Right atrium auricular region (tissue), 2 donors: ENCODE measurements at regions not wholly inside any gene's neighbourhood (a gene's known extent, or its start where the extent isn't known, plus 50 kb on each side); places are given as distances from the start of the nearest gene placed in this dataset.
A peak's percentile ranks its signal among the peaks of the same experiment; 100 is the strongest.
"Not testable (repeated sequence)": the region's sequence is repeated elsewhere in the genome, so short reads cannot be mapped to it uniquely, and the experiment has no call there.

Experiments used
- DNase-seq: peaks from one replicate; pipeline ENCODE4 v3.0.0-alpha.2; 2019; ENCODE audit warnings: low spot score
- H3K27ac ChIP-seq, 2 donors: fragments of 200-600 bp; sonication (generic); 1 replicate in 1 of 2; 2 replicates in 1 of 2; pipeline ENCODE4 v1.5.1; 2016 to 2019
- H3K27me3 ChIP-seq, 2 donors: fragments of 200-600 bp; sonication (generic); one replicate each; pipeline versions ENCODE4 v1.5.1 to v1.6.0; 2017 to 2019
- H3K36me3 ChIP-seq: fragments of 200-600 bp; sonication (generic); one replicate; pipeline ENCODE4 v1.5.1; 2016
- H3K4me1 ChIP-seq, 2 donors: fragments of 200-600 bp; sonication (generic); one replicate each; pipeline versions ENCODE4 v1.5.1 to v1.6.0; 2017 to 2019
- H3K4me3 ChIP-seq, 2 donors: fragments of 200-600 bp; sonication (generic); 1 replicate in 1 of 2; 2 replicates in 1 of 2; pipeline ENCODE4 v1.5.1; 2017 to 2019; ENCODE audit warnings: mild to moderate bottlenecking in 1 of 2, moderate library complexity in 1 of 2
- H3K9me3 ChIP-seq, 2 donors: fragments of 200-600 bp; sonication (generic); one replicate each; pipeline ENCODE4 v1.5.1; 2019
- TF ChIP-seq, protein P1 (sequence below), 2 donors: fragments of 200-600 bp; sonication (generic); IDR thresholded peaks; one replicate each; pipeline ENCODE4 v1.5.1; 2019; ENCODE audit warnings: antibody characterized with exemption in 2 of 2

GRCh38 chr10:57599440-57599839, 668.3 kb downstream of the IPMK start:
- Histone ChIP-seq H3K36me3 (no peaks in the 10 kb centered on the region), H3K9me3 (no peaks in the 10 kb centered on the region), H3K4me1 (no peaks in the 10 kb centered on the region), H3K27ac (no peak overlapping the region), H3K4me3 (no peak overlapping the region), H3K27me3 (no peaks in the 10 kb centered on the region)
- no peak for DNase-seq
- TF ChIP-seq, protein P1, sequence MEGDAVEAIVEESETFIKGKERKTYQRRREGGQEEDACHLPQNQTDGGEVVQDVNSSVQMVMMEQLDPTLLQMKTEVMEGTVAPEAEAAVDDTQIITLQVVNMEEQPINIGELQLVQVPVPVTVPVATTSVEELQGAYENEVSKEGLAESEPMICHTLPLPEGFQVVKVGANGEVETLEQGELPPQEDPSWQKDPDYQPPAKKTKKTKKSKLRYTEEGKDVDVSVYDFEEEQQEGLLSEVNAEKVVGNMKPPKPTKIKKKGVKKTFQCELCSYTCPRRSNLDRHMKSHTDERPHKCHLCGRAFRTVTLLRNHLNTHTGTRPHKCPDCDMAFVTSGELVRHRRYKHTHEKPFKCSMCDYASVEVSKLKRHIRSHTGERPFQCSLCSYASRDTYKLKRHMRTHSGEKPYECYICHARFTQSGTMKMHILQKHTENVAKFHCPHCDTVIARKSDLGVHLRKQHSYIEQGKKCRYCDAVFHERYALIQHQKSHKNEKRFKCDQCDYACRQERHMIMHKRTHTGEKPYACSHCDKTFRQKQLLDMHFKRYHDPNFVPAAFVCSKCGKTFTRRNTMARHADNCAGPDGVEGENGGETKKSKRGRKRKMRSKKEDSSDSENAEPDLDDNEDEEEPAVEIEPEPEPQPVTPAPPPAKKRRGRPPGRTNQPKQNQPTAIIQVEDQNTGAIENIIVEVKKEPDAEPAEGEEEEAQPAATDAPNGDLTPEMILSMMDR (IDR thresholded peaks at IDR 0.05) = no peak

DNA sequence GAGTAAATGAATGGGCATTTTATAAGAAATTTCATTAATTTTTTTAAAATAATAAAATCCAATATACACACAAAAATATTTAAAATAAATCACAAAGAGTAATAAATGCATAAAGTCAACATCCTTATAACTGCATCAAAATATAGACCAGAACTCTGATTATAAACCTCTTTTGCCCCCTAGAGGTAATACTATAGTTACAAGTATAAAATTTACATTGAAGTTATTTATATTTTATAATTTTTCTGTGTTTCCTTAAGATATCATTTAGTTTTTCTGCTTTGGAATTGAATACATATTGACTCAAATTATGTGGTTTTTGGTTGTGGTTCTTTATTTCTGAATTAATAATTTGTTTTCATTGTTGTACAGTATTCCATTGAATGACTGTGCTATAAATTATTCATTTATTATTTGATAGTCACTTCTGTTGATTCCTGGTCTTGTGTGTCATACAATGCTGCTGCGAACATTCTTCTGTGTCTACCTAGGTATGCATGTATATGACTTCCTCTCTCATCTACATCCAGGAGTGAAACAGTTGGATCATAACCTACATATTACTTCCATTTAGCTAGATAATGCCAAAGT, 673.6 kb downstream of the IPMK start:
- no peaks in the 10 kb centered on the region for H3K4me1 ChIP-seq
- TF ChIP-seq, protein P1 (IDR thresholded peaks at IDR 0.05) = peak in 1 of 2 donors; percentile 18
- H3K9me3 ChIP-seq = no peaks in the 10 kb centered on the region
- no peaks in the 10 kb centered on the region for H3K27me3 ChIP-seq
- no peak overlapping the region for H3K27ac ChIP-seq
- H3K4me3 ChIP-seq = no peak overlapping the region
- H3K36me3 ChIP-seq = no peaks in the 10 kb centered on the region
- DNase-seq = no peak

GRCh38 chr10:57579926-57580325, 687.8 kb downstream of the IPMK start:
- Histone ChIP-seq H3K27me3 (no peaks in the 10 kb centered on the region), H3K4me3 (no peak overlapping the region), H3K27ac (no peak overlapping the region), H3K36me3 (no peaks in the 10 kb centered on the region), H3K4me1 (no peaks in the 10 kb centered on the region), H3K9me3 (no peaks in the 10 kb centered on the region)
- no peak for DNase-seq
- TF ChIP-seq, protein P1 (IDR thresholded peaks at IDR 0.05) = peak in 1 of 2 donors; percentile 43

DNA sequence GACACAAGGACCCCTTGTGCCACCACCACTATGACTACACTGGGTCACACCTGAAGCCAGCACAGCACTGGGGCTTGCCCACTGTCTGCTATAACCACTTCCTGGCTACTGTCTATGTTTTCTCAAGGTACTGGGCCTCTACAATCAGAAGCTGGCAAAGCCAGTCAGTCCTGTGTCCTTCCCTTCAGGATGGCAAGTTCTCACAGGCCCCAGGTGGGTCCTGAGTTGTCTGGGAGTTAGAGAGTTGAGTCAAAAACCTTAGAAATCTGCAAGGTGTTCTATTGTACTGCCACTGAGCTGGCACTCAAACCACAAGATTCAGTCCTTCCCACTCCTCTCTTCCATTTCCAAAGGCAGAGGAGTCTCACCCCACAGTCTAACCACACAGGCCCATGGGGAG, 705.5 kb downstream of the IPMK start:
- no peak for DNase-seq
- Histone ChIP-seq H3K9me3 (no peaks in the 10 kb centered on the region), H3K27ac (no peak overlapping the region), H3K36me3 (no peaks in the 10 kb centered on the region), H3K4me1 (no peaks in the 10 kb centered on the region), H3K27me3 (no peaks in the 10 kb centered on the region), H3K4me3 (no peak overlapping the region)
- TF ChIP-seq, protein P1 (IDR thresholded peaks at IDR 0.05) = no peak

DNA sequence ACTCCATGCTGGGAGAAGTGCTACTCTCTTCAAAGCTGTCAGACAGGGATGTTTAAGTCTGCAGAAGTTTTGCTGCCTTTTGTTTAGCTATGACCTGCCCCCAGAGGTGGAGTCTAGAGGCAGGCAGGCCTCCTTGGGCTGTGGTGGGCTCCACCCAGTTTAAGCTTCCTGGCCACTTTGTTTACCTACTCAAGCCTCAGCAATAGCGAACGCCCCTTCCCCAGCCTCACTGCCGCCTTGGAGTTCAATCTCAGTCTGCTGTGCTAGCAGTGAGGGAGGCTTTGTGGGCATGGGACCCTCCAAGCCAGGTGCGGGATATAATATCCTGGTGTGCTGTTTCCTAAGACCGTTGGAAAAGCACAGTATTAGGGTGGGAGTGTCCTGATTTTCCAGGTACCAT, 715.9 kb downstream of the IPMK start:
- H3K27me3 ChIP-seq, H3K27ac ChIP-seq, DNase-seq, H3K4me1 ChIP-seq, H3K9me3 ChIP-seq, H3K36me3 ChIP-seq, H3K4me3 ChIP-seq: not testable (repeated sequence)

GRCh38 chr10:57535306-57535705, 732.4 kb downstream of the IPMK start:
- Histone ChIP-seq H3K27ac (no peak overlapping the region), H3K36me3 (no peaks in the 10 kb centered on the region), H3K4me3 (no peak overlapping the region), H3K9me3 (no peaks in the 10 kb centered on the region), H3K27me3 (no peaks in the 10 kb centered on the region), H3K4me1 (no peaks in the 10 kb centered on the region)
- TF ChIP-seq, protein P1 (IDR thresholded peaks at IDR 0.05) = no peak
- no peak for DNase-seq
